ENCODE measurements at regions not wholly inside any gene's neighbourhood (a gene's known extent, or its start where the extent isn't known, plus 50 kb on each side); places are given as distances from the start of the nearest gene placed in this dataset.

DNA sequence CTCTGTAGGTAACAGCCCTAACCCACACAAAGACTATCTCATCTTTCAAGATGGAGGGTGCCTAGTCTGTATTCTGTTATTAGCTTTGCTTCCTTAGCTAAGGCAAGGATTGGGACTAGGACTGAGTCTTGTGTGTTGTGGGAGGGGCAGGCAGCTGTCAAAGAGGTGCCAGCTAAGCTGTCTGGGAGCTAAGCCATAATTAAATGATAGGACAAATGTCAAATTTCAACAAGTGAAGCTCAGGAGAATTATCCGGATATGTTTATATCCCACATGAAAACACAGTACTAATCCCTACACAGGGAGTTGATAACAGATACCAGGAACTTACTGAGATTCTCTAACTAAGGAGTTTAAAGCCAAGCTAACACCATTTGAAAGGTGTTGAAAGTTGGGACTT lies 70.5 kb upstream of the NGF start:
- DNase-seq (ENCODE audit: low spot score): no peak
- TF ChIP-seq CTCF (IDR thresholded peaks at IDR 0.05): no peak

GRCh38 chr1:115404911-115405310 lies 66.9 kb upstream of the NGF start:
- Histone ChIP-seq H3K27ac (no peak overlapping the region), H3K4me3 (no peak overlapping the region)
- no peak for DNase-seq (ENCODE audit: low spot score)
- no peak for TF ChIP-seq CTCF (IDR thresholded peaks at IDR 0.05)

More for the DNA sequence above, 70.5 kb upstream of the NGF start:
- Histone ChIP-seq H3K4me3 (no peak overlapping the region), H3K27ac (no peak overlapping the region)

DNA sequence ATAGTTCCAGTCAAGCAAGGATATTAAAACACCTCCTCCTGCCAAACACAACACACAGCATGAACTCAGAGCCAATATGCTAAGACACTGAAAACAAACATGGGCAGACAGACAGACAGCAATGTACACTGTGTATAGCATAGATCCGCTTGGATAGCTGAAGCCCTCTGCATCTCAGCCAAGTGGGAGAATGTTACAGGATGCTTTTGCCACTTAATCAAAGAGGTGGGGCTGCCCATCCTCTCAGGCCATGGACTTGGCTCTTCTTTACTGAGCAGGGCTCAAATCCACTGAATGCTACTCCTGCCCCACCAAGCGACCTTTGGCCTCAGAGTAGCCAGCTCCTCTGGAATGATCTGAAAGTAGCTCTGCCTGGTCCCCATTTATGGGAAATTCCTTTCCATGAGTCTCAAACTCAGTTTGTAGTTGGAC lies 64.7 kb upstream of the NGF start:
- Histone ChIP-seq H3K27ac (no peak overlapping the region), H3K4me3 (no peak overlapping the region)
- DNase-seq (ENCODE audit: low spot score): no peak
- TF ChIP-seq CTCF (IDR thresholded peaks at IDR 0.05): no peak

DNA sequence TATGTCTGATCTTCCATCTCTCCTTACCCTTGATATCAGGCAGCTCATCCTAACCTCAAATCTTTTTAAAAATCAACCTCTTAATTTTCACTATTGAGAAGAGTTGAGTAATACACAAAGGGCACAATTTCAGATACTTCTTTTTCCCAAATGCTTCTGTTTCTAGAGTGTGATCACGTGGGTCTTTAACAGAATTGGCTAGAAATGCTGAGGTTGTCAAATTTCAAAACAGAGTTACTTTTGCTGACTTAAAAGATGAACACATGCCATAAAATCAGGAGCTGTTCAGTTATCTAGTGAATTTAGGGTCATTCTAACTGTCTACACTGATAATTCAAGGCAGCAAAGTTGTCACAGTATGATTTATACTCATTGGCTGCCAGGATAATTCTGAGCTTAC lies 63.6 kb upstream of the NGF start:
- DNase-seq (ENCODE audit: low spot score): no peak
- Histone ChIP-seq H3K4me3 (no peak overlapping the region), H3K27ac (no peak overlapping the region)
- no peak for TF ChIP-seq CTCF (IDR thresholded peaks at IDR 0.05)

DNA sequence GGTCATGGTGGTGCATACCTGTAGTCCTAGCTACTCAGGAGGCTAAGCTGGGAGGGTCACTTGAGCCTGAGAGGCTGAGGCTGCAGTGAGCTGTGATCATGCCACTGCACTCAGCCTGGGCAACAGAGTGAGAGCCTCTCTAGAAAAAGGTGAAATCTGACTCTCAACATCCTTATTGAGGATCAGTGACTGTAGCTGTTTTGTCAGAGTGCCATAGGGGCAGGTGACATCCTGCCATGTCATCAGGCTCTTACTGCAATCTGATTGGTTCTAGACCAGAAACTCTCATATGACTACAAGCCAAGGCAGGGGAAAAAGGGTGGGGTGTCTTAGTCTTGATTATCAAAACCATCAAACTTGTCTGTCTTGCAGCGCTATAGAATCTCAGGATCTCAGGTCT lies 62.8 kb upstream of the NGF start:
- TF ChIP-seq CTCF (IDR thresholded peaks at IDR 0.05): no peak
- H3K27ac ChIP-seq: no peak overlapping the region
- no peak overlapping the region for H3K4me3 ChIP-seq
- DNase-seq (ENCODE audit: low spot score): no peak

DNA sequence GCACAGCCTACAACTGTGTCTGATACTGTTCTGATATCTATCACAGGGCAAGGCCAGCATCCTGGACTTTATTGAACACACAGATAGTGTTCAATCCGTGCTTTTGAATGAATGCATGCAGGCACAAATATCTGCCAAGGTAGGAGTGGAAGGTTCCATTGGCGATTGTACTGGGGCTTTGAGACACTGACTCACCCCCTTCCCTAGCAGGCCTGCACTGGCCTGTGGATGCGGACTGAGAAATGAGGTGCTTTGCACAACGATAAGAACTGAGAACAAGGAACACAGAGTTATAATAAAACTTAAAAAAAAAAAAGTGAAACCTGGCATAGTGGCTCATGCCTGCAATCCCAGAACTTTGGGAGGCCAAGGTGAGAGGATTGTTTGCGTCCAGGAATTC lies 62.4 kb upstream of the NGF start:
- no peak for TF ChIP-seq CTCF (IDR thresholded peaks at IDR 0.05)
- no peak overlapping the region for H3K4me3 ChIP-seq
- no peak for DNase-seq (ENCODE audit: low spot score)
- H3K27ac ChIP-seq: no peak overlapping the region

DNA sequence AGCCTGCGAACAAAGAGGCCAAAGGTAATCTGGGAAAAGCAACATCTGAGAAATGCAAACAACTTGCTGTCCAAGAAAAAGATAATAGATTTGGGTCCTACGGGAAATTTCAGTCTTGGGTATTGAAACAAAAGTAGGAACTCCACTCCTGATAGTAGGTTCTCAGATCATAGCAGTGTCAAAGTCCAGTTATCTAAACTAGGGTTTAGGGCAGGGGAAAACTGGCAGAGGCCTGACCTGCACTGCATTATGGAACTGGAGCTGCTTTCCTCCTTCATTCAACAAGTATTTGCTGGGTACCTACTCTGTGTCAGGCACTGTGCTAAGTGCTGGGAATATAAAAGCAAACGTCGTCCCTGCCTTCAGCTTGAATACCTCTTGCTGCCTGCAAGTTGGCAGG lies 60.7 kb upstream of the NGF start:
- no peak for TF ChIP-seq CTCF (IDR thresholded peaks at IDR 0.05)
- DNase-seq (ENCODE audit: low spot score): no peak
- no peak overlapping the region for H3K27ac ChIP-seq
- no peak overlapping the region for H3K4me3 ChIP-seq

Measured in coronary artery (tissue), 2 donors.